GM12891 (cell line): ENCODE measurements at regions not wholly inside any gene's neighbourhood (a gene's known extent, or its start where the extent isn't known, plus 50 kb on each side); places are given as distances from the start of the nearest gene placed in this dataset.

Experiments
- PAX5 ChIP-seq: IDR thresholded peaks from 2 replicates; pipeline ENCODE4 v1.6.1; 2011; ENCODE audit warnings: low read length, moderate library complexity, mild to moderate bottlenecking; ENCODE audit not compliant: insufficient read depth, severe bottlenecking
- POLR2A ChIP-seq: IDR thresholded peaks from 2 replicates; pipeline ENCODE4 v1.6.1; 2011; ENCODE audit warnings: low read depth, low read length, control low read depth
- POLR2AphosphoS5 ChIP-seq: IDR thresholded peaks from 2 replicates; pipeline ENCODE4 v1.6.1; 2011; ENCODE audit warnings: low read depth, low read length, control low read depth
- SPI1 ChIP-seq: IDR thresholded peaks from 2 replicates; pipeline ENCODE4 v1.6.1; 2011; ENCODE audit warnings: low read depth, low read length, control low read depth
- TAF1 ChIP-seq: IDR thresholded peaks from 2 replicates; pipeline ENCODE4 v1.6.1; 2011; ENCODE audit warnings: low read depth, low read length, control low read depth

DNA sequence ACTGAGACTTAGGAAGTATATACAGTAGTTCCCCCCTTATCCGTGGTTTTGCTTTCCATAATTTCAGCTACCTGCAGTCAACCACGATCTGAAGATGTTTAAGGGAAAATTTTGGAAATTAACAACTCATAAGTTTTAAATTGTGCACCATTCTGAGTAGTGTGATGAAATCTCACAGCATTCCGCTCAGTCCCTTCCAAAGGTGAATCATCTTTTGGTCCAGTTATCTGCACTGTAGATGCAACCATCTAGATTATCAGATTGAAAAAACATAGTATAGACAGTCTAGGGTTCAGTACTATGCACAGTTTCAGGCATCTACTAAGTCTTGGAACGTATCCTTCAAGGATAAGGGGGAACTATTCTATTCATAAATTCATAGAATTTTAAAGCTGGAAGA is 109.0 kb downstream of the ANXA3 start:
- TF ChIP-seq POLR2A = no peak
- no peak for TF ChIP-seq POLR2AphosphoS5
- no peak for TF ChIP-seq TAF1
- no peak for TF ChIP-seq SPI1
- TF ChIP-seq PAX5 = no peak
